OCI-LY3 (cell line): ENCODE measurements at regions not wholly inside any gene's neighbourhood (a gene's known extent, or its start where the extent isn't known, plus 50 kb on each side); places are given as distances from the start of the nearest gene placed in this dataset.

Source experiments
- H2AFZ ChIP-seq: fragments of 200-600, 300-600 bp; shearing (Covaris generic); 2 replicates; pipeline ENCODE4 v1.6.0; 2014; ENCODE audit warnings: antibody characterized with exemption, low read depth, low read length
- H3K27ac ChIP-seq: fragments of 200-600, 300-600 bp; sonication (generic); 2 replicates; pipeline ENCODE4 v1.5.1; 2014; ENCODE audit warnings: mild to moderate bottlenecking, low read length, moderate library complexity, mixed read lengths
- H3K27me3 ChIP-seq: fragments of 200-600, 300-600 bp; sonication (generic); 2 replicates; pipeline ENCODE4 v1.6.1; 2014; ENCODE audit warnings: low read depth, low read length, mixed read lengths
- H3K36me3 ChIP-seq: fragments of 200-600, 300-600 bp; sonication (generic); replicated peaks from 2 replicates; pipeline ENCODE3; 2014; ENCODE audit warnings: low read depth, low read length, mixed read lengths
- H3K4me1 ChIP-seq: fragments of 300-600, 200-600 bp; sonication (generic); 2 replicates; pipeline ENCODE4 v1.6.1; 2014; ENCODE audit warnings: low read length, mixed read lengths
- H3K4me2 ChIP-seq: fragments of 200-600, 300-600 bp; sonication (generic); 2 replicates; pipeline ENCODE4 v1.6.1; 2014; ENCODE audit warnings: low read length, mixed read lengths
- H3K4me3 ChIP-seq: fragments of 300-600, 200-600 bp; sonication (generic); 2 replicates; pipeline ENCODE4 v1.5.1; 2014; ENCODE audit warnings: antibody characterized with exemption, mild to moderate bottlenecking, low read length, moderate library complexity
- H3K79me2 ChIP-seq: fragments of 300-600, 200-600 bp; shearing (Covaris generic); 2 replicates; pipeline ENCODE4 v1.6.1; 2014; ENCODE audit warnings: mild to moderate bottlenecking, low read length, mixed read lengths
- H3K9ac ChIP-seq: fragments of 300-600, 200-600 bp; shearing (Covaris generic); 2 replicates; pipeline ENCODE4 v1.6.0; 2014; ENCODE audit warnings: mild to moderate bottlenecking, low read length, moderate library complexity
- H3K9me3 ChIP-seq: fragments of 200-600, 300-600 bp; shearing (Covaris generic); 2 replicates; pipeline ENCODE4 v1.6.1; 2014; ENCODE audit warnings: low read length, mixed read lengths; ENCODE audit not compliant: insufficient read depth
- H4K20me1 ChIP-seq: fragments of 200-600, 300-600 bp; sonication (generic); 2 replicates; pipeline ENCODE4 v1.6.1; 2016; ENCODE audit warnings: low read length, mixed read lengths; ENCODE audit not compliant: insufficient read depth
- CTCF ChIP-seq: fragments of 200-600, 300-600 bp; sonication (generic); IDR thresholded peaks from 2 replicates; pipeline ENCODE4 v1.5.1; 2014; ENCODE audit warnings: antibody characterized with exemption, low read length, low read depth
- EZH2phosphoT487 ChIP-seq: fragments of 200-600 bp; shearing (Covaris generic); IDR thresholded peaks from 2 replicates; pipeline ENCODE4 v1.6.1; 2018; ENCODE audit warnings: antibody characterized with exemption, mixed run types, low read depth

- H2AFZ ChIP-seq = no peak overlapping the region
- H3K9ac ChIP-seq = no peak overlapping the region
- no peaks in the 10 kb centered on the region for H3K36me3 ChIP-seq
- H3K27ac ChIP-seq = no peak overlapping the region
- TF ChIP-seq EZH2phosphoT487 (no peak), CTCF (no peak)
- no peaks in the 10 kb centered on the region for H3K4me1 ChIP-seq
- no peaks in the 10 kb centered on the region for H3K27me3 ChIP-seq
- no peaks in the 10 kb centered on the region for H3K9me3 ChIP-seq
- no peaks in the 10 kb centered on the region for H3K79me2 ChIP-seq
- no peak overlapping the region for H3K4me2 ChIP-seq
- no peaks in the 10 kb centered on the region for H4K20me1 ChIP-seq
- no peak overlapping the region for H3K4me3 ChIP-seq
Observed at GRCh38 chr2:5982903-5983265, 290.7 kb downstream of the SOX11 start.

- Histone ChIP-seq H3K36me3 (no peaks in the 10 kb centered on the region), H2AFZ (no peak overlapping the region), H3K4me3 (no peak overlapping the region), H3K9ac (no peak overlapping the region), H3K9me3 (no peaks in the 10 kb centered on the region), H4K20me1 (no peaks in the 10 kb centered on the region), H3K27me3 (no peaks in the 10 kb centered on the region), H3K4me2 (no peak overlapping the region), H3K79me2 (no peaks in the 10 kb centered on the region), H3K4me1 (no peaks in the 10 kb centered on the region), H3K27ac (no peak overlapping the region)
- TF ChIP-seq CTCF = no peak
Observed at GRCh38 chr2:5983511-5984272, 291.5 kb downstream of the SOX11 start.

GRCh38 chr2:5984273-5984655, 292.1 kb downstream of the SOX11 start:
- Histone ChIP-seq H3K4me3 (no peak overlapping the region), H3K9me3 (no peaks in the 10 kb centered on the region), H3K27ac (no peak overlapping the region), H4K20me1 (no peaks in the 10 kb centered on the region), H3K4me1 (no peaks in the 10 kb centered on the region), H3K36me3 (no peaks in the 10 kb centered on the region), H3K4me2 (no peak overlapping the region), H2AFZ (no peak overlapping the region), H3K9ac (no peak overlapping the region), H3K27me3 (no peaks in the 10 kb centered on the region), H3K79me2 (no peaks in the 10 kb centered on the region)
- no peak for TF ChIP-seq EZH2phosphoT487
- TF ChIP-seq CTCF = no peak

- Histone ChIP-seq H2AFZ (no peak overlapping the region), H3K4me1 (no peaks in the 10 kb centered on the region), H3K9me3 (no peaks in the 10 kb centered on the region), H3K4me2 (no peak overlapping the region), H3K27me3 (no peaks in the 10 kb centered on the region), H3K27ac (no peak overlapping the region), H3K9ac (no peak overlapping the region), H3K79me2 (no peaks in the 10 kb centered on the region), H4K20me1 (no peaks in the 10 kb centered on the region), H3K4me3 (no peak overlapping the region), H3K36me3 (no peaks in the 10 kb centered on the region)
- TF ChIP-seq CTCF (no peak), EZH2phosphoT487 (no peak)
Observed at GRCh38 chr2:5984946-5985345, 292.8 kb downstream of the SOX11 start.
